Type B pancreatic cell (in vitro differentiated cells): ENCODE measurements at regions not wholly inside any gene's neighbourhood (a gene's known extent, or its start where the extent isn't known, plus 50 kb on each side); places are given as distances from the start of the nearest gene placed in this dataset.

Source experiments
- DNase-seq: peaks from one replicate; pipeline ENCODE4 v3.0.0; 2021; ENCODE audit warnings: mixed read lengths; ENCODE audit not compliant: unreplicated experiment; ENCODE audit errors: extremely low spot score
- H3K27ac Mint-ChIP-seq: 2 replicates; pipeline ENCODE4 v1.8.0; 2021; ENCODE audit warnings: mild to moderate bottlenecking, mixed read lengths
- H3K27me3 Mint-ChIP-seq: 2 replicates; pipeline ENCODE4 v1.8.0; 2021; ENCODE audit warnings: mixed read lengths
- H3K36me3 Mint-ChIP-seq: 2 replicates; pipeline ENCODE4 v1.8.0; 2021; ENCODE audit warnings: mixed read lengths
- H3K4me1 Mint-ChIP-seq: one replicate; pipeline ENCODE4 v1.8.0; 2021; ENCODE audit warnings: mixed read lengths; ENCODE audit not compliant: unreplicated experiment
- H3K4me3 Mint-ChIP-seq: 2 replicates; pipeline ENCODE4 v1.8.0; 2021; ENCODE audit warnings: mild to moderate bottlenecking, mixed read lengths
- H3K9me3 Mint-ChIP-seq: 2 replicates; pipeline ENCODE4 v1.8.0; 2021; ENCODE audit warnings: mixed read lengths
- CTCF ChIP-seq: fragments of 200-600 bp; sonication (generic); conservative IDR thresholded peaks from 2 replicates; pipeline ENCODE4 v1.5.0; 2021; ENCODE audit warnings: antibody characterized with exemption, mild to moderate bottlenecking

- no peak for TF ChIP-seq CTCF
- no peak for DNase-seq
- no peaks in the 10 kb centered on the region for H3K4me1 Mint-ChIP-seq
- H3K27me3 Mint-ChIP-seq = peaks cover 3% of the 10 kb centered on the region
- H3K4me3 Mint-ChIP-seq = no peak overlapping the region
- H3K36me3 Mint-ChIP-seq = no peaks in the 10 kb centered on the region
- H3K27ac Mint-ChIP-seq = no peak overlapping the region
- H3K9me3 Mint-ChIP-seq = peaks cover 7% of the 10 kb centered on the region
Measured at GRCh38 chr2:217114117-217114516, 254.3 kb upstream of the TNP1 start.

- H3K36me3 Mint-ChIP-seq = no peaks in the 10 kb centered on the region
- peaks cover 7% of the 10 kb centered on the region for H3K9me3 Mint-ChIP-seq
- DNase-seq = no peak
- no peak overlapping the region for H3K27ac Mint-ChIP-seq
- no peak overlapping the region for H3K4me3 Mint-ChIP-seq
- H3K27me3 Mint-ChIP-seq = peaks cover 3% of the 10 kb centered on the region
- no peak for TF ChIP-seq CTCF
- no peaks in the 10 kb centered on the region for H3K4me1 Mint-ChIP-seq
Measured at GRCh38 chr2:217113491-217113890, 253.6 kb upstream of the TNP1 start.

DNA sequence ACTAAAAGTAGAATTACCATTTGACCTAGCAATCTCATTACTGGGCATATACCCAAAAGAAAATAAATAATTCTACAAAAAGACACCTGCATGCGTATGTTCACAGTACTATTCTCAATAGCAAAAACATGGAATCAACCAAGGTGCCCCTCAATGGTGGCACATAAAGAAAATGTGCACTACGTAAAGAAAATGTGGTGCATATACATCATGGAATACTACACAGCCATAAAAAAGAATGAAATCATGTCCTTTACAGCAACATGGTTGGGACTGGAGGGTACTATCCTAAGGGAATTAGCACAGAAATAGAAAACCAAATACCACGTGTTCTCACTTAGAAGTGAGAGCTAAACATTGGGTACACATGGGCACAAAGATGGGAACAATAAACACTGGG lies 250.7 kb upstream of the TNP1 start:
- TF ChIP-seq CTCF = no peak
- DNase-seq = no peak
- peaks cover 3% of the 10 kb centered on the region for H3K27me3 Mint-ChIP-seq
- no peak overlapping the region for H3K27ac Mint-ChIP-seq
- no peaks in the 10 kb centered on the region for H3K36me3 Mint-ChIP-seq
- no peaks in the 10 kb centered on the region for H3K9me3 Mint-ChIP-seq
- H3K4me3 Mint-ChIP-seq = no peak overlapping the region
- H3K4me1 Mint-ChIP-seq = no peaks in the 10 kb centered on the region

DNA sequence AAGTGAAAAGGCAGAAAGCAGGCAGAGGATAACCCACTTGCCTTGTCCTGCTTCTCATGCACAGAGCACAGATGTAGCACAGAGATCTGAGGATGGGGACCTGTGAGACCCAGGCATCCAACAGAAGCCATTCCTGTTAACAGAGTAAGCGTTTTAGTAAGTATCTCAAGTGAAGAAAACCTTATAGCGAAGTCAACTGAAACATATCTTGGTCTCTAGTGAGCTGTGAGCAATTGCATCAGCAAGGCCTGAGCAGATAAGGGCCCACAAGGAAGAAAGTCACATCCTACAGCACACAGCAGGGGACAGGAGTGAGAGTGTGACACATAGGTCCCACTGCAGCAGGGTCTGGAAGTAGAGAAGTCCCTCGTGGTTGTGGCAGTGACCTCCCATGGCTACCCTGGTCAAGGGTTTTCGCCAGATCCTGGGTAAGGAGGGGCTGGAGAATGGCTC lies 248.7 kb upstream of the TNP1 start:
- no peak for DNase-seq
- no peaks in the 10 kb centered on the region for H3K4me1 Mint-ChIP-seq
- H3K9me3 Mint-ChIP-seq = no peaks in the 10 kb centered on the region
- H3K27ac Mint-ChIP-seq = no peak overlapping the region
- peaks cover 3% of the 10 kb centered on the region for H3K27me3 Mint-ChIP-seq
- no peak overlapping the region for H3K4me3 Mint-ChIP-seq
- no peaks in the 10 kb centered on the region for H3K36me3 Mint-ChIP-seq
- TF ChIP-seq CTCF = no peak

DNA sequence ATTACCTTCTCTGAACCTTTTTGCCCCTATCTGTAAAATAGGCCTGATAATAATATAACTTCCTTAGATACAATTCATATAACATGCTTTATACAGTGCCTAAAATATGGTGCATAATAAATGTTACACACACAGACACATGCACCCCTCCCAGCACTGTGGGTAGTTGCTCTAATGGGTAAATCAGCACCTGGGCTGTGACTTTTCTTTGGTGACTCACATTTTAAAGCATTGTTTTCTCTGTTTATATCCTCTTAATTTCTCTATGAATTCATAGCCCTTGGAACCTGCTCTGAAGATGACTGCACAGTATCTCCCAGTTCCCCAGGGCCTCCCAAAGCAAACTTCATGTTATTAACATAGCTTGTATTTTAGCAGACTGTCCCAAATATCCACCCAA lies 248.2 kb upstream of the TNP1 start:
- Mint-ChIP-seq H3K27me3 (peaks cover 3% of the 10 kb centered on the region), H3K9me3 (no peaks in the 10 kb centered on the region), H3K4me3 (no peak overlapping the region), H3K36me3 (no peaks in the 10 kb centered on the region), H3K4me1 (no peaks in the 10 kb centered on the region), H3K27ac (no peak overlapping the region)
- TF ChIP-seq CTCF = no peak
- DNase-seq = no peak

- Mint-ChIP-seq H3K4me3 (no peak overlapping the region), H3K4me1 (no peaks in the 10 kb centered on the region), H3K9me3 (no peaks in the 10 kb centered on the region), H3K27ac (no peak overlapping the region), H3K36me3 (no peaks in the 10 kb centered on the region), H3K27me3 (peaks cover 3% of the 10 kb centered on the region)
- no peak for TF ChIP-seq CTCF
- DNase-seq = no peak
Measured at GRCh38 chr2:217107480-217107879, 247.6 kb upstream of the TNP1 start.
